NOMO-1 treated with dmso at 0.1 percent for 144 hours (cell line): ENCODE measurements at regions not wholly inside any gene's neighbourhood (a gene's known extent, or its start where the extent isn't known, plus 50 kb on each side); places are given as distances from the start of the nearest gene placed in this dataset.
"Not testable (repeated sequence)": the region's sequence is repeated elsewhere in the genome, so short reads cannot be mapped to it uniquely, and the experiment has no call there.

Experiments
- DNase-seq: peaks from one replicate; lab custom pipeline; 2025; ENCODE audit not compliant: unreplicated experiment; lab: John Stamatoyannopoulos, UW

DNA sequence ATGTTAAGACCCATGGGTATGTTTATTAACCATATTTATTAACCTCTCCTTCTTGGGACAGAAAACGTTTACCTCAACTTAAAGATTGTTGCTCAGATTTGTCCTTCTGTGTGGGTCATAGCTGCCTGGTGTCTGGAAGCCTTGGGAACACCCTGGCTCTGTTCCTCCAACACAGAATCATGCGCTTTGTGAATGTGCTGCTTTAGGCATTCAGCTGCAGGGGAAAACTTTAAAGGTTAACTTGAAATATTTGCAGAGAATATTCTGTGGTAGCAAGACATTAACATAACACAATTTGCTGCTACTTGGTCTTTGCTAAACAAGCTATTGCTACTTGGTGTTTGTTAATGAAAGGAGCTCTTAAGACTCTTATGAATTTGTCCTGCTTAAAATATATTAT is 50.5 kb upstream of the THOC3 start:
- not testable (repeated sequence) for DNase-seq

DNA sequence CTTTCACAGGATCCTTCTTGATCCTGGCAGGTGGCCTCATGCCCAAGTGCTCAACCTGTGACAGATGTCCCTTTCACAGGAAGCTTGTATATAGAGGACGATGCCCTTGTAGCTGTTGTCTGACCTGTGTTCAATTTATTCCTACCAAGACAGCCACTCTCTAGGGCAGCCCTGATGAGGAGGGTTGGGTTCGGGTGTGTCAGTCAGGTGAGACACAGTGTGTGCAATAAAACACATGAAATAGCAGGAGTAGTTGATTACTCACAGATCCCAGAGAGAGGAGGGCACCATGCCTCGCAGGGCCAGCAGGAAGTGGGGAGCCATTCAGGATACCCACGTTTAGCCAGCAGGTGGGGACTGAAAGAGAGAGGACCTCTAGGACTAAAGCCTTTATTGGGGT is 52.7 kb upstream of the THOC3 start:
- DNase-seq: not testable (repeated sequence)

DNA sequence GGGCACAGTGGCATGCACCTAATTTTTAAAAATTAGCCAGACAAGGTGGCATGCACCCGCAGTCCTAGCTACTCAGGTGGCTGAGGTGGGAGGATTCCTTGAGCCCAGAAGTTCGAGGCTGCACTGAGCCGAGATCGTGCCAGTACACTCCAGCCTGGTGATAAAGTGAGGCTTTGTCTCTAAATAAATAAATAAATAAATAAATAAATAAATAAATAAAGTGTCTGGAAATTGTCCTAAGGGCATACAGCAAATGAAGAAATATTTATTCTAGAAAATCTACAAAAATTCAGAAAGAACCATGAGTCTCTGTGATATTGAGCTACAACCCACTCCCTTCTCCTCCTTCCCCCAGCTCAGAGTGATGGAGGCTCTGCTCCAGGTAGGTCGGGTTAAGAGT is 55.4 kb upstream of the THOC3 start:
- DNase-seq: not testable (repeated sequence)

DNA sequence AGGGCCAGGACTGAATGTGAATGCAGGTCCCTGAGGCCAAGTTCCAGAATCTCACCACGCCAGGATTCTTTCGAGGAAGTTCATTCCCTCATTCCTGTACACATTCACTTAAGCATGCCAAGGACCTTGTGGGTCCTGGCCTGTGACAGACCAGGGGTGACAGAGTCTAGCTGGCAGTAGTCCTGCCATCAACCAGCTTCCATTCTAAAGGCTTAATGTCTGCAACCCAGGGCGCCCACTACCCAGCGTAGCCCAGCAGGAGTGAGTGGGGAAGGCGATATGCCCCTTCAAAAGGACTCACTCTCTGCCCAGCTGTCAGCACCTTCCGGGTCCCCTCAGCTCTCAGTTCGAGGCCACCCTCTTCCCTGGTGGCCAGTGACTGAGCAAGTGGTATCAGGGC is 61.3 kb upstream of the THOC3 start:
- DNase-seq: not testable (repeated sequence)

DNA sequence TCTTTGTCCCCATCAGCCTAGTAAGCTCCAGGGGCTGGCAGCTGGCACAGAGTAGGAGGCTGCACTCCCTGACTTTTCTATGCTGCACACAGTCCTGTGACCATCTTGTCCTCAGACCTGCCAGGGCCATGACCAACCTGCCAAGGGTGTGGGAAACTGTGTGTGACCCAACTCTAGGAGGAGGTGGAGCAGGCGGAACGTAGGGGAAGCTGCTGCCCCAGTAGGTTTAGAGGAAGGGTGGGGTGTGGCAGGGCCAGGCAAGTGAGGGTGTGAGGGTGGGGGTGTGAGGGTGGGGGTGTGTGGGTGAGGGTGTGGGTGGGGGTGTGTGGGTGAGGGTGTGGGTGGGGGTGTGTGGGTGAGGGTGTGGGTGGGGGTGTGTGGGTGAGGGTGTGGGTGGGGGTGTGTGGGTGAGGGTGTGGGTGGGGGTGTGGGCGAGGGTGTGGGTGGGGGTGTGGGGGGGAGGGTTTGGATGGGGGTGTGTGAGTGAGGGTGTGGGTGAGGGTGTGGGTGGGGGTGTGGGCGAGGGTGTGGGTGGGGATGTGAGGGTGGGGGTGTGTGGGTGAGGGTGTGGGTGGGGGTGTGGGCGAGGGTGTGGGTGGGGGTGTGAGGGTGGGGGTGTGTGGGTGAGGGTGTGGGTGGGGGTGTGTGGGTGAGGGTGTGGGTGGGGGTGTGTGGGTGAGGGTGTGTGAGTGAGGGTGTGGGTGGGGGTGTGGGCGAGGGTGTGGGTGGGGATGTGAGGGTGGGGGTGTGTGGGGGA is 62.4 kb upstream of the THOC3 start:
- not testable (repeated sequence) for DNase-seq

DNA sequence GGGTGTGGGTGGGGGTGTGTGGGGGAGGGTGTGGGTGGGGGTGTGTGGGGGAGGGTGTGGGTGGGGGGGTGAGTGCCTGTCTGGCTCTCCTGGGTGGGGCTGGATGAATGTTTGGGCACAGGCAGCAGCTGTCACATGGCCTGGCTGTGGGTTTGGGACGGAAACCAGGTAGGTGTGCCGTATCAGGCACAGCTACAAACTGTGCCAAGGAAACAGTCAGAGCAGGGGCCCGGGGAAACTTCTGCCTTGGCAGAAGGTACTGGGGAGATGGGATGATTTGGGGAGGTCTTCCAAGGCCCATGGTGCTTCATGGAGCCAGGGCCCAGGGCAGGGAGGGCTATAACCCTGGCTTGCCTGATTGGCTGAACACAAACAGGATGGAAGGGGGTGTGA is 63.0 kb upstream of the THOC3 start:
- not testable (repeated sequence) for DNase-seq

DNA sequence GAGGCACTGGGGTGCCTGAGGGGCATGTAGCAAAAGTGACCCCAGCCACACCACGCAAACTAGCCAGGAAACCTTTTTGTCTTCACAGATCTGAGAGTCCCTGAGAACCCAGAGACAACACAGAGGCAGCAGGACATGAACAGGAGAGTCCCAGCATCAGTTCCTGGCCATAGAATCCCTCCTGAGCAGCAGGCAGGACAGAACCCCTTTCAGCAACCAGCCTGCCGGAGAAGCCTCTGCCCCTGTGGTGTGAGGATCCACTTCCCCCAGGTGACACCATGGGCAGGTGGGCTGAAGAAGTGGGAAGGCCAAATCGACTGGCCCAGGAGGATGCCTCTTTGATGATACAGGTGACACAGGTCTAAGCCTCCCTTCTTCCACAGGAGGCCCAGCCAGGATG is 65.1 kb upstream of the THOC3 start:
- DNase-seq: not testable (repeated sequence)

DNA sequence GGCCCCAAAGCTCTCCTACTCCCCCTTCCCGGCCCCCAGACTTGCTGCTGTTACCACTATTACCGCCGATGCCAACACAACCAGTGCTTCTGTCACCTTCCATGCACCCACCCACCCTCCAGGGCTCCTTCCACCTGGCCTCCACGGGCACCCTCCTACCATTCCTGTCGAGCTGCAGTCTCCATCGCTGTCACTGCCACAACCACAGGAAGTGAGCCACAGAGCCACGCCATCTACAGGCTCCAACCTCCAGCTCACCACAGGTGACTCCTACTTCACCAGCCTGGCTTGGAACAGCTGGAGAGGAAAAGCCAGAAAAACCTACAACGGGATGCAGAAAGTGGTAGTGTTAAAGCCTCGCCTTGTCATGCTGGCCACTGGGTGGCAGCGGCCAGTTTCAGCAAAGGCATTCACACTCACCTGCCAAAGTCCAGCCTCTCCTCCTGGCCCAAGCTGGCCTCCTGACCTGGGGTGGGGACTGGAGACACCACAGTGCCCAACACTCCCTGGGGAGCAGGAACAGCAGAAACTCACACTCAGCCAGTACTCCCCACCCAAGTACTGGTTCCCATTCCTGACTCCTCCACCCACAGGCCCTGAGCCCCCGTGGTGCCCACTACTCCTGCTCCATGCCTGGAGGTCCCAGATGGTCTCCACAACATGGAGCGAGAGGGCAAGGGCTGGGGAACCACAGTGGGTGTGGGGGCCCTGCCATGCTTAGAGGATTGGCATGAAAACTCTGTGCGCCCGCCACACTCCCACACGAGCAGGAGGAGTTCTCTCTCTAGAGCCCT is 66.5 kb upstream of the THOC3 start:
- DNase-seq: not testable (repeated sequence)

DNA sequence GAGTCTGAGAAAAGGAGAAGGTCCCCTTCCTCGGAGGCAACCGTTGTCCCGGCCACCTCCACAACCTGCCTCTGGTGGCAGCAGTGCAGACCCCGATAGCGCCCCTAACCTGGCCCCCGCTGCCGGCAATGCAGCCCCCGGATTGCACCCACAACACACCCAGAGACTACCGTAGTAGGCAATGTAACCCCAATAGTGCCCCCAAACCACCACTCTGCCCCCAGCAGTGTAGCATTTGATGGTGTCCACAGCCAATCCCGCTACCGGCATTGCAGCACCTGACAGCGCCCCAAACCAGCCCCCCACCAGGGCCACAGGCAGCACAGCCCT is 67.1 kb upstream of the THOC3 start:
- DNase-seq: not testable (repeated sequence)

DNA sequence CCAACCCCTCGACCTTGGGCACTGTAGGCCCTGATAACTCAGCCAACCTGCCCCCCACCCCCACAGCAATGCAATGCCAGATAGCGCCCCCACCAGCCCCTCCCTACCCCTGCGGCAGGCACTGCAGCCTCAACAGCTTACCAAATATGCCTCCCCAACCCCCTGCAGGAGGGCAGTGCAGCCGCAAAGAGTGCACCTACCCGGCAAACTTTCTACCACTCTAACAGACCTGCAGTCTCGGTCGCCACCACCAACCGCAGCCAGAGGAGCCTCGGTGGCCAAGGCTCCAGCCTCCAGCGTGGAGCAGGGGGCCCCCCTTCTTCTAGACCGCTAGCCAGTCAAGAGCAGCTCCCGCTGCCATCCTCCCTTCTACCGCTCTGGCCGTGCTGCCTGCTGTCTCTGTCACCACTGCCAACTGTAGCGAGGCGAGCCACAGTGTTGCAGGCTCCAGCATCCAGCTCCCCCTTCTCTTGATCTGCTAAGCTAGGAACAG is 67.7 kb upstream of the THOC3 start:
- not testable (repeated sequence) for DNase-seq

DNA sequence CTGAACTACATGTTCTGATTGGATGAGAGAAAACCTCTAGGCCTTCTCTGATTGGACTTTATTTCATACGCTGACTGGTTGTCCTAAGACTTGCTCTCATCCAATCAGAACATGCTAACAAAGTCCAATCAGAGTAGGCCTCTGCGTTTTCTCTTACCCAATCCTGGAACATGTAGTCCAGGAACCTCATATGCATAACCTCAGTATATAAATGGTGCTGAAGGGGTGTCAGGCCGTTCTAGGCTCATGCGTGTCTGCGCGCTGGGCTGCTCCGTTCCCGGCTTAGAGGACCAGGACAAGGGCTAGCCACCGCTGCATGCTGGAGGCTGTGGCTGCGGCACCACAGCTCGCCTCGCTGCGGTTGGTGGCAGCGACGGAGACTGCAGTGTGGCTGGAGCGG is 68.3 kb upstream of the THOC3 start:
- DNase-seq: not testable (repeated sequence)

DNA sequence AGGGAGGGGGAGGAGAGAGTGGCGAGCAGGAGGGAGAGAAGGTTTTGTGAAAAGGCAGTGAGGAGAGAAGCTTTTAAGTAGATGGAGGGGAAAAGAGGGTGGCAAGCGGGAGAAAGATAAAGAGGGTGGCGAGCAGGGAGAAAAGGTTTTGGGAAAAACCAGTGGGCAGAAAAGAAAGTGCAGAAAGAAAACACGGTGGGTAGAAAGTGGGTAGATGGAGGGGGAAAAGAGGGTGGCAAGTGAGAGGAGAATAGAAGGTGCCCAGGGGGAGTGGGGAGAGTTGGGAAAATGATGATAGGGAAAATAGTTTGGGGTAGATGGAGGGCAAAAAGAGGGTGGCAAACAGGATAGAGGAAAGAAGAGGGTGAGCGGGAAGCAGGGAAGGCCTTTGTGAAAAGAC is 69.1 kb upstream of the THOC3 start:
- DNase-seq: not testable (repeated sequence)

DNA sequence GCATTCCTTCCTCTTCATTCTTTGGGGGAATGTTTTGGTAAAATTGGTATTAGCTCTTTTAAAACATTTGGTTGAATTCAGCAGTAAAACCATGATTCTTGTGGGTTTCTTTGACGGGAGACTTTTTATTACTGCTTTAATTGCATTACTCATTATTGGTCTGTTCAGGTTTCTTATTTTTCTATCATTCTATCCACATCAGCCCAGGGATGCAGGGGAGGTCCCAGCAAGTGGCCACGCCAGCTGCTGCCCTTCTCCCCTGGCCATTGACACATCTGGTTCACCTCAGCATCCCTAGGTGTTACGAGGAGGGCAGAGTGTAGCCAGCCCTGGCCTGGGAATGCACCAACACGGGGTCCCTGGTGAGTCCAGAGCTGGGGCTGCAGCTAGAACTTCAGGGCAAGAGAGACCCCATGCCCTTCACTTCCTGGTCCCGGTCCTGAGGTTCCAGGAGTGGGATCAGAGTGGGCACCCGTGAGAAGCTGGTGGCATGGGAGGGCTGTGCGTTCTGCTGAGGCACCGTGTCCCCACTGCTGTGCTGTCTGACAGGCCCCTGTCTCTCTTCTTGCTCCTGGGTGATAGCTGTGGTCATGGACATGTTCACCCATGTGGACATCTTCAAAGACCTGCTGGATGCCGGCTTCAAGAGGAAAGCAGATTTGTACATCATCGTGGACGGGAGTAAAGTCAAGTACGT is 72.1 kb upstream of the THOC3 start:
- not testable (repeated sequence) for DNase-seq

DNA sequence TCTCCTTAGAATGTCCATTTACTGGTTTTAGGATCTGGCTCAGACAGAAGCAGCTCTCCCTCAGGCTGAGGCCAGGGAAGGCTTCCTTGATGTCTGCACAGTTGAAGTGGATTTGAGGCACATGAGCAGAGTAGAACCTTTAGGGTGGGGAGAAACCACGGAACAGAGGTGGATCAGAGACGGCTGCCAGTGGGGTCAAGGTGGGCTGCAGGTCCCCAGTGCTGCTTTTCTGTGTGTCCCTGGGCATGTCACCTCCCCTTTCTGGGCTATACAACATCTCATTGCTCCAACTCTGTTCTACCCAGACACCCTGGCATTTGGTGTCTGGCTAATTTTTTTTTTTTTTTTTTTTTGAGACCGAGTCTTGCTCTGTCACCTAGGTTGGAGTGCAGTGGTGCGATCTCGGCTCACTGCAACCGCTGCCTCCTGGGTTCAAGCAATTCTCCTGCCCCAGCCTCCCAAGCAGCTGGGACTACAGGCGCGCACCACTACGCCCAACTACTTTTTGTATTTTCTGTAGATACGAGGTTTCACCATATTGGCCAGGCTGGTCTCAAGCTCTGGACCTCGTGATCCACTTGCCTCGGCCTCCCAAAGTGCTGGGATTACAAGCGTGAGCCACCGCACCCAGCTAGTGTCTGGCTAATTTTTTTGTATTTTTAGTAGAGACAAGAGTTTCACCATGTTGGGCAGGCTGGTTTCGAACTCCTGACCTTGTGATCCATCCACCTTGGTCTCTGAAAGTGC is 73.3 kb upstream of the THOC3 start:
- DNase-seq: not testable (repeated sequence)

DNA sequence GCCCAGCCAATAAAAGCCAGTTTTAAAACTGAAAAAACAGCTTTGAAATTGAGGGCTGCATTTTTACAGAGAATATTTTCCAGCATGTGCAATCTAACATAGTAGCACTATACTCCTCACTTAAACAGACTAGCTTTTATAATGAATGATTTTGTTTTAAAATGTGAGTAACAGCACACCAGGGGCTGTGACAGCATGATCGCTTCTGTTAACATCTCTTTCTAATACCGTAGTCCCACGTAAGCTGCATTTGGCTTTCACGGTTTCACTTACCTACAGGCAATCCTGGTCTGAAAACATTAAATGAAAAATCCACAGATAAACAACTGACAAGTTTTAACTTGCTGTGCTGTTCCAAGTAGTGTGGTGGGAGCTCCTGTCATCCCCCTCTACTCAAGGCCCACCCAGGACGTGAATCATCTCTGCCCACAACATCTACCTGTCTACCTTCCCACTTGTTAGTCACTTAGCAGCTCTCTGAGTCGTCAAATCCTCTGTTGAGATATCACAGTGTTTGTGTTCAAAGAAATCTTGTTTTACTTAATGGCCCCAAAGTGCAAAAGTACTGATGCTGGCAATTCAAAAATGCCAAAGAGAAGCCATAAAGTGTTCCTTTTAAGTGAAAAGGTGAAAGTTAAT is 74.0 kb upstream of the THOC3 start:
- DNase-seq: not testable (repeated sequence)

DNA sequence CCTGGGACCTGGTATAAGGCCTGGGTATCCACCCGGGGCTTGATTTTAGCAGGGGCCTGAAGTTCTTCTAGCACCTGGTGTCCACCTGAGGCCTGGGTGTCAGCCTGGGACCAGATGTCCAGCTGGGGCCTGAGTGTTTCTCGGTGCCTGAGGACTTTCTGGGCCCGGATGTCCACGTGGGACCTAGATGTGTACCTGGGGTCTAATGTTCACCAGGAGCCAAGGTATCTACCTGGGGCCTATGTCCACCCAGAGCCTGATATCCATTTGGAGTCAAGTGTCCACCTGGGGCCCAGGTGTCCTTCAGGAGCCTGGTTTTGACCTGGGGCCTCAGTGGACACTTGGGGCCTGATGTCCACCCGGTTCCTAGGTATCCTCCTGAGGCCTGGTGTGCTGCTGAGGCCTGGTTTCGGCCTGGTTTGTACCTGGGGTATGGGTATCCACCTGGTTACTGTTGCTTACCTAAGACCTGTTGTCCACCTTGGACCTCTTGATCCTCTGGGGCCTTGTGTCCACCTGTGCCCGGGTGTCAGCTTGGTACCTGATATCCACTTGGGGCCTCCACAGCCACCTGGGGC is 75.2 kb upstream of the THOC3 start:
- not testable (repeated sequence) for DNase-seq

DNA sequence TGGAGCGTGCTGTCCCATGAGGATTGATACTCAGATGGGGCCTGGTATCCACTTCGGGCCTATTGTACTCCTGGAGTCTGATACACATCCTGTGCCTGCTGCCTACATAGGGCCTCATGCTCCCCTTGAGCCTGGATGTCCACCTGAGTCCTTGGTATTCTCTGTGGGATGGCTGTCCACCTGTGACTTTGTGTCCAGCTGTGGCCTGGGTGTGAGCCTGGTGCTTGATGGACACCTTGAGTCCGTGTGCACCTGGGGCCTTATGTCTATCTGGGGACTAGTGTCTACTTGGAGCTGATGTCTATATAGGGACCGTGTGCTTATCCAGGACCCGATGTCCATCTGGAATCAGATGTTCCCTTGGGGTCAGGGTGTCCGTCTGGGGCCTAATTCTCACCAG is 75.9 kb upstream of the THOC3 start:
- DNase-seq: not testable (repeated sequence)

DNA sequence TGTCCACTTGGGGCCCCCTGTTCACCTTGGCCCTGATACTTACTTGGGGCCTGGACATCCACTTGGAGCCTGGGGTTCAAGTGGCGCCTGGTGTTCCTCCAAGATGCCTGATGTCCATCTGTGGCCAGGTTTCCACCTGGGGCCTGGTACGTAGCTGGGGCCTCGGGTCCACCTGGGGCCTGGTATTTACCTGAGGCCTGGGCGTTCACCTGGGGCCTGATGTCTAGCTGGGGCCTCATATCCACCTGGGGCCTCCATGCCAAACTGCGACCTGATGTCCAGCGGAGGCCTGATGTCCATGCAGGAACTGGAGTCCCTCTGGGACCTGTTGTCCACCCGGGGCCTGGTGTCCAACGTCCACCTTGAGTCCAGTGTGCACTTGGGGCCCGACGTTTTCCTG is 76.3 kb upstream of the THOC3 start:
- not testable (repeated sequence) for DNase-seq

DNA sequence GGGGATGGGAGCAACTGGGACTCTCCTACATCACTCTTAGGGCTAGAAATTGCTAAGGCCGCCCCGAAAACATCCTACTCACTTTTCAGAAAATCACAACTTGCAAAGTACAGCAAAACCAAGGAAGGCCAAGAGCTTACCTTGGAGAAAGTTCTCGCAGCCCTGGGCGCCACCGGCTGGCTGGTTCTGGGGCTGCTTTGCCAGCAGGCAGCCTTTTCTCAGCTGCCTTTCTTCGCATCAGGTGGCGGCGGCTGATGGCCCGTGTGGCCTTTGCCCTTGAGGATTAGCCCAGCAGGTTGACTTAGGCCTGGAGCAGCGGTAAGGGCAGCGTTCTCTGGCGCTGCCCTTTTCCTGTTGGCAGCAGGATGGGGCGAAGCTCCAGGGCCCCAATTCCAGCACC is 77.3 kb upstream of the THOC3 start:
- DNase-seq: not testable (repeated sequence)

DNA sequence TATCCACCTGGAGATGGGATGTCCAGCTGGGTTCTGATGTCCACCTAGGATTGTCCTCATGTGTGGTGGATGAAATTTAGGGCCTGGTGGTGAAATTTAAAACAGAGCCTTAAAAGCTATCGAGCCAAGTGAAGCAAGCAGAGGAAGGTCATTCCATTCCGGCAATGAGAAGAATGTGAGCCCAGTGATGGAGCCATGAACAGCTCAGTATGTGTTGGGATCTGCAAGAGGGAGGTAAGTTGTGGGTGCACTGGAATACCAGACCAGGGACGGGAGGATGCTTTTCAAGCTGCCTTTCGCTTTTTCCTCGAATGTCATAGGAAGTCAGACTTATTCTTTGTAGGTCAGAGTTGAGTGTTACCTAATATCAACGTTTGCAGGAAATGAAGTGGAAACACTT is 80.6 kb upstream of the THOC3 start:
- not testable (repeated sequence) for DNase-seq
